NCI-H2171 treated with DMSO at 0.1 percent for 48 hours (cell line): ENCODE measurements at regions not wholly inside any gene's neighbourhood (a gene's known extent, or its start where the extent isn't known, plus 50 kb on each side); places are given as distances from the start of the nearest gene placed in this dataset.
A peak's percentile ranks its signal among the peaks of the same experiment; 100 is the strongest.

Source experiments
- DNase-seq: peaks from one replicate; lab custom pipeline; 2025; lab: John Stamatoyannopoulos, UW

- no peak for DNase-seq
Observed at GRCh38 chr3:117079997-117080396, 370.4 kb downstream of the TUSC7 start.

- no peak for DNase-seq
Observed at GRCh38 chr3:117080872-117081271, 371.3 kb downstream of the TUSC7 start.

GRCh38 chr3:117084277-117084676 lies 374.7 kb downstream of the TUSC7 start:
- DNase-seq = no peak

GRCh38 chr3:117084739-117085270 lies 375.2 kb downstream of the TUSC7 start:
- DNase-seq = no peak

GRCh38 chr3:117091676-117092075 lies 382.1 kb downstream of the TUSC7 start:
- no peak for DNase-seq

GRCh38 chr3:117096549-117096948 lies 387.0 kb downstream of the TUSC7 start:
- DNase-seq = no peak

- no peak for DNase-seq
Observed at GRCh38 chr3:117097351-117097750, 387.8 kb downstream of the TUSC7 start.

- DNase-seq = no peak
Observed at GRCh38 chr3:117101697-117102096, 392.1 kb downstream of the TUSC7 start.

- DNase-seq = no peak
Observed at GRCh38 chr3:117102426-117102825, 392.8 kb downstream of the TUSC7 start.

GRCh38 chr3:117103675-117104074 lies 394.1 kb downstream of the TUSC7 start:
- no peak for DNase-seq

- no peak for DNase-seq
Observed at GRCh38 chr3:117104381-117104780, 394.8 kb downstream of the TUSC7 start.

GRCh38 chr3:117104792-117105191 lies 395.2 kb downstream of the TUSC7 start:
- no peak for DNase-seq

GRCh38 chr3:117105686-117106085 lies 396.1 kb downstream of the TUSC7 start:
- peak; percentile 2 for DNase-seq

GRCh38 chr3:117106396-117106795 lies 396.8 kb downstream of the TUSC7 start:
- no peak for DNase-seq

GRCh38 chr3:117107946-117108345 lies 398.4 kb downstream of the TUSC7 start:
- DNase-seq = no peak

- no peak for DNase-seq
Observed at GRCh38 chr3:117109178-117109577, 399.6 kb downstream of the TUSC7 start.

- no peak for DNase-seq
Observed at GRCh38 chr3:117114517-117115265, 405.1 kb downstream of the TUSC7 start.

- no peak for DNase-seq
Observed at GRCh38 chr3:117117188-117117936, 407.8 kb downstream of the TUSC7 start.

GRCh38 chr3:117118604-117119003 lies 409.0 kb downstream of the TUSC7 start:
- no peak for DNase-seq

GRCh38 chr3:117120014-117120413 lies 410.4 kb downstream of the TUSC7 start:
- DNase-seq = no peak

GRCh38 chr3:117122609-117123008 lies 413.0 kb downstream of the TUSC7 start:
- DNase-seq = no peak

- DNase-seq = no peak
Observed at GRCh38 chr3:117126460-117126859, 416.9 kb downstream of the TUSC7 start.

- no peak for DNase-seq
Observed at GRCh38 chr3:117126946-117127546, 417.5 kb downstream of the TUSC7 start.
